ENCODE measurements at regions not wholly inside any gene's neighbourhood (a gene's known extent, or its start where the extent isn't known, plus 50 kb on each side); places are given as distances from the start of the nearest gene placed in this dataset.

GRCh38 chr16:66095676-66096075, 270.8 kb upstream of the CDH5 start:
- TF ChIP-seq, protein P1, sequence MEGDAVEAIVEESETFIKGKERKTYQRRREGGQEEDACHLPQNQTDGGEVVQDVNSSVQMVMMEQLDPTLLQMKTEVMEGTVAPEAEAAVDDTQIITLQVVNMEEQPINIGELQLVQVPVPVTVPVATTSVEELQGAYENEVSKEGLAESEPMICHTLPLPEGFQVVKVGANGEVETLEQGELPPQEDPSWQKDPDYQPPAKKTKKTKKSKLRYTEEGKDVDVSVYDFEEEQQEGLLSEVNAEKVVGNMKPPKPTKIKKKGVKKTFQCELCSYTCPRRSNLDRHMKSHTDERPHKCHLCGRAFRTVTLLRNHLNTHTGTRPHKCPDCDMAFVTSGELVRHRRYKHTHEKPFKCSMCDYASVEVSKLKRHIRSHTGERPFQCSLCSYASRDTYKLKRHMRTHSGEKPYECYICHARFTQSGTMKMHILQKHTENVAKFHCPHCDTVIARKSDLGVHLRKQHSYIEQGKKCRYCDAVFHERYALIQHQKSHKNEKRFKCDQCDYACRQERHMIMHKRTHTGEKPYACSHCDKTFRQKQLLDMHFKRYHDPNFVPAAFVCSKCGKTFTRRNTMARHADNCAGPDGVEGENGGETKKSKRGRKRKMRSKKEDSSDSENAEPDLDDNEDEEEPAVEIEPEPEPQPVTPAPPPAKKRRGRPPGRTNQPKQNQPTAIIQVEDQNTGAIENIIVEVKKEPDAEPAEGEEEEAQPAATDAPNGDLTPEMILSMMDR (conservative IDR thresholded peaks at IDR 0.05 in 1 of 2, IDR thresholded peaks at IDR 0.05 in 1 of 2; ENCODE audit: extremely low read depth in 1 of 2, insufficient read depth in 1 of 2, low read depth in 1 of 2, low read length in 2 of 2), result peak in 1 of 2 donors; percentile 13
- no peak for TF ChIP-seq EZH2 (IDR thresholded peaks at IDR 0.05; ENCODE audit: borderline replicate concordance, low read length)
